ENCODE measurements at regions not wholly inside any gene's neighbourhood (a gene's known extent, or its start where the extent isn't known, plus 50 kb on each side); places are given as distances from the start of the nearest gene placed in this dataset.
"Not testable (repeated sequence)": the region's sequence is repeated elsewhere in the genome, so short reads cannot be mapped to it uniquely, and the experiment has no call there.

DNA sequence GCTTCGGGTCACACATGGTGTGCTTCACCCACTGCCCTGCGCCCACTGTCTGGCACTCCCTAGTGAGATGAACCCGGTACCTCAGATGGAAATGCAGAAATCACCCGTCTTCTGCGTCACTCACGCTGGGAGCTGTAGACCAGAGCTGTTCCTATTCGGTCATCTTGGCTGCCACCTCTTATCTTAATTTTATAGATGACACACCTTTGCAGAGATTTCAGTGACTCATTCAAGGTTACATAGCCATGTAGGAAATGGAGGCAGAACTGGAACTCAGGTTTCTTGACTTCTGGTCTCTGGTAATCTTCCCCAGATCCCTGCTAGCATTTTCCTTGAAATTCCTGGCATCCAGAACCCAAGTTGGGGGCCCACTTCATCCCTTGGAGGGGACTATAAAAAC lies 291.9 kb downstream of the PDCD6IP start:
- not testable (repeated sequence) for TF ChIP-seq POLR2AphosphoS5, POLR2A, TAF1 (IDR thresholded peaks at IDR 0.05; ENCODE audit: low read depth, low read length)
